Urothelium cell line (cell line): ENCODE measurements at regions not wholly inside any gene's neighbourhood (a gene's known extent, or its start where the extent isn't known, plus 50 kb on each side); places are given as distances from the start of the nearest gene placed in this dataset.

Source experiments
- DNase-seq: peaks from one replicate; pipeline ENCODE4 v3.0.0; 2011; ENCODE audit warnings: low spot score, mixed read lengths
- FAIRE-seq: peaks from 2 replicates; lab custom pipeline; 2011; peaks lifted over from hg19 to GRCh38; lab: Jason Lieb, UNC

GRCh38 chr2:15874321-15874720 is 66.0 kb upstream of the MYCN start:
- DNase-seq, result no peak
- no peak for FAIRE-seq

- no peak for FAIRE-seq
- no peak for DNase-seq
These were observed 65.2 kb upstream of the MYCN start for GRCh38 chr2:15874854-15875804.

GRCh38 chr2:15875969-15876705 is 64.2 kb upstream of the MYCN start:
- FAIRE-seq (no peak), DNase-seq (no peak)

- DNase-seq (no peak), FAIRE-seq (no peak)
These were observed 59.9 kb upstream of the MYCN start for GRCh38 chr2:15880226-15881119.

GRCh38 chr2:15881120-15881433 is 59.3 kb upstream of the MYCN start:
- FAIRE-seq, result no peak
- DNase-seq, result no peak

- DNase-seq (no peak), FAIRE-seq (no peak)
These were observed 58.7 kb upstream of the MYCN start for GRCh38 chr2:15881676-15882075.

GRCh38 chr2:15882761-15883497 is 57.4 kb upstream of the MYCN start:
- DNase-seq (no peak), FAIRE-seq (no peak)

- DNase-seq, result no peak
- FAIRE-seq, result no peak
These were observed 56.7 kb upstream of the MYCN start for GRCh38 chr2:15883684-15884083.

GRCh38 chr2:15884790-15885189 is 55.6 kb upstream of the MYCN start:
- no peak for FAIRE-seq
- no peak for DNase-seq

GRCh38 chr2:15886231-15886630 is 54.1 kb upstream of the MYCN start:
- no peak for DNase-seq
- FAIRE-seq, result no peak

GRCh38 chr2:15889442-15890123 is 50.8 kb upstream of the MYCN start:
- DNase-seq, result no peak
- FAIRE-seq, result no peak

- FAIRE-seq, result no peak
- DNase-seq, result no peak
These were observed 50.1 kb upstream of the MYCN start for GRCh38 chr2:15890124-15890754.
